DOHH2 (cell line): ENCODE measurements at regions not wholly inside any gene's neighbourhood (a gene's known extent, or its start where the extent isn't known, plus 50 kb on each side); places are given as distances from the start of the nearest gene placed in this dataset.

Experiments
- CTCF ChIP-seq: fragments of 200-600 bp; sonication (generic); IDR thresholded peaks from one replicate; pipeline ENCODE4 v1.5.1; 2014; ENCODE audit warnings: antibody characterized with exemption, mild to moderate bottlenecking, low read depth, low read length; ENCODE audit not compliant: poor library complexity, severe bottlenecking
- EZH2phosphoT487 ChIP-seq: fragments of 200-600 bp; sonication (generic); IDR thresholded peaks from 2 replicates; pipeline ENCODE4 v1.6.1; 2017; ENCODE audit warnings: borderline replicate concordance, mild to moderate bottlenecking, antibody characterized with exemption, low read length, moderate library complexity, mixed read lengths

DNA sequence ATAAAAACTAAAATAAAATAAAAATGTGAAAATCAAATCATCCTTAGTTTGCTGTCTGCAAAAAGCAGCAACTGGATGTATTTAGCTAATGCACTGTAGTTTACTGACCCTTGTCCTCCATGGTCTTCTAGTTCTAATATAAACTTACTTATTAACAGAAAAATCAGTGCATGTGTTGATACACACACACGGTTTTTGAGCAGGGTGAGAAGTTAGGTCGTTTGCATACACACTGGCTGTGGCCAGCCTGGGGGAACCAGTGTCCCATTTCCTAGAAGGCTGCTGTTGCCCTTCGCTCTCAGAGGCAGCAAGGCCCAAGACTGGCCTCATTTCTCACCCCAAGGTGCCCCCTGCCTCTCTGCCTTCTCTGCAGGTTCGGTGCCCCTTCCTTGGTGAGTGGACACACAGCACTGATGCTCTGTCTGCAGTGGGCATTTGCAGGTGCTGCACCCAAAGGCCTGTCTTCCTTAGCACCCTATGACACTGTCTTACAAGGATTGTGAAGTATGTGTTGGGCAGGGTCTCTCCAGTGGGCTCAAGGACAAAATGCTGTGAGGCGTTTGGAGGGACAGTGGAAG lies 168.5 kb downstream of the SCP2D1 start:
- TF ChIP-seq CTCF (no peak), EZH2phosphoT487 (no peak)
